NT2/D1 (cell line): ENCODE measurements at regions not wholly inside any gene's neighbourhood (a gene's known extent, or its start where the extent isn't known, plus 50 kb on each side); places are given as distances from the start of the nearest gene placed in this dataset.

Experiments used
- DNase-seq: peaks from one replicate; pipeline ENCODE4 v3.0.0-alpha.2; 2011; ENCODE audit warnings: low read depth, low spot score
- H3K27me3 ChIP-seq: 2 replicates; pipeline ENCODE4 v1.6.0; 2011; ENCODE audit warnings: mild to moderate bottlenecking; ENCODE audit not compliant: insufficient read length, insufficient read depth
- H3K36me3 ChIP-seq: 2 replicates; pipeline ENCODE4 v1.6.1; 2011; ENCODE audit warnings: mild to moderate bottlenecking, low read length, mixed read lengths; ENCODE audit not compliant: insufficient read depth, insufficient read length
- H3K4me1 ChIP-seq: 2 replicates; pipeline ENCODE4 v1.5.1; 2011; ENCODE audit not compliant: insufficient read depth, insufficient read length
- H3K4me3 ChIP-seq: 2 replicates; pipeline ENCODE4 v1.5.1; 2011; ENCODE audit warnings: low read depth; ENCODE audit not compliant: insufficient read length
- H3K9ac ChIP-seq: 2 replicates; pipeline ENCODE4 v1.6.0; 2011; ENCODE audit warnings: low read depth; ENCODE audit not compliant: insufficient read length
- H3K9me3 ChIP-seq: 2 replicates; pipeline ENCODE4 v1.5.1; 2011; ENCODE audit warnings: mild to moderate bottlenecking, low read length; ENCODE audit not compliant: insufficient read depth
- SUZ12 ChIP-seq: IDR thresholded peaks from 2 replicates; pipeline ENCODE4 v1.6.1; 2011; ENCODE audit not compliant: insufficient read length, insufficient read depth; ENCODE audit errors: extremely low read depth
- YY1 ChIP-seq: IDR thresholded peaks from 2 replicates; pipeline ENCODE4 v1.6.1; 2011; ENCODE audit not compliant: insufficient read length, insufficient read depth
- ZNF274 ChIP-seq: IDR thresholded peaks from 2 replicates; pipeline ENCODE4 v1.6.1; 2011; ENCODE audit warnings: mild to moderate bottlenecking, low read depth, low read length

GRCh38 chr2:195473862-195474261 lies 183.2 kb upstream of the SLC39A10 start:
- H3K27me3 ChIP-seq = no peaks in the 10 kb centered on the region
- H3K9me3 ChIP-seq = no peaks in the 10 kb centered on the region; the same call in 1 of the 2 replicates
- H3K4me1 ChIP-seq = no peaks in the 10 kb centered on the region
- H3K4me3 ChIP-seq = no peak overlapping the region
- no peaks in the 10 kb centered on the region for H3K36me3 ChIP-seq
- H3K9ac ChIP-seq = no peak overlapping the region
- no peak for TF ChIP-seq SUZ12
- no peak for TF ChIP-seq ZNF274
- TF ChIP-seq YY1 = no peak
- no peak for DNase-seq

- DNase-seq = no peak
- H3K9me3 ChIP-seq = no peaks in the 10 kb centered on the region; the same call in 1 of the 2 replicates
- H3K4me1 ChIP-seq = no peaks in the 10 kb centered on the region
- H3K36me3 ChIP-seq = no peaks in the 10 kb centered on the region
- H3K4me3 ChIP-seq = no peak overlapping the region
- no peak for TF ChIP-seq YY1
- no peak for TF ChIP-seq ZNF274
- TF ChIP-seq SUZ12 = no peak
- H3K9ac ChIP-seq = no peak overlapping the region
- no peaks in the 10 kb centered on the region for H3K27me3 ChIP-seq
Observed at GRCh38 chr2:195472501-195473234, 184.4 kb upstream of the SLC39A10 start.

- Histone ChIP-seq H3K4me1 (no peaks in the 10 kb centered on the region), H3K9me3 (no peaks in the 10 kb centered on the region), H3K27me3 (no peaks in the 10 kb centered on the region), H3K36me3 (no peaks in the 10 kb centered on the region), H3K9ac (no peak overlapping the region), H3K4me3 (no peak overlapping the region)
- no peak for DNase-seq
- TF ChIP-seq ZNF274 (no peak), SUZ12 (no peak), YY1 (no peak)
Observed at GRCh38 chr2:195471807-195472206, 185.2 kb upstream of the SLC39A10 start.

- Histone ChIP-seq H3K27me3 (no peaks in the 10 kb centered on the region), H3K9me3 (no peaks in the 10 kb centered on the region), H3K4me3 (no peak overlapping the region), H3K4me1 (no peaks in the 10 kb centered on the region), H3K36me3 (no peaks in the 10 kb centered on the region), H3K9ac (no peak overlapping the region)
- DNase-seq = no peak
- TF ChIP-seq YY1 (no peak), ZNF274 (no peak), SUZ12 (no peak)
Observed at GRCh38 chr2:195471163-195471562, 185.9 kb upstream of the SLC39A10 start.

- Histone ChIP-seq H3K36me3 (no peaks in the 10 kb centered on the region), H3K4me3 (no peak overlapping the region), H3K27me3 (no peaks in the 10 kb centered on the region), H3K4me1 (no peaks in the 10 kb centered on the region), H3K9me3 (no peaks in the 10 kb centered on the region), H3K9ac (no peak overlapping the region)
- no peak for DNase-seq
- TF ChIP-seq SUZ12 (no peak), YY1 (no peak), ZNF274 (no peak)
Observed at GRCh38 chr2:195470622-195471021, 186.4 kb upstream of the SLC39A10 start.

GRCh38 chr2:195468771-195469170 lies 188.3 kb upstream of the SLC39A10 start:
- Histone ChIP-seq H3K9ac (no peak overlapping the region), H3K27me3 (no peaks in the 10 kb centered on the region), H3K9me3 (no peaks in the 10 kb centered on the region), H3K36me3 (no peaks in the 10 kb centered on the region), H3K4me3 (no peak overlapping the region), H3K4me1 (no peaks in the 10 kb centered on the region)
- DNase-seq = no peak
- TF ChIP-seq YY1 (no peak), ZNF274 (no peak), SUZ12 (no peak)

- no peaks in the 10 kb centered on the region for H3K4me1 ChIP-seq
- no peaks in the 10 kb centered on the region for H3K36me3 ChIP-seq
- no peak for DNase-seq
- no peaks in the 10 kb centered on the region for H3K9me3 ChIP-seq
- no peak overlapping the region for H3K4me3 ChIP-seq
- TF ChIP-seq SUZ12 = no peak
- TF ChIP-seq ZNF274 = no peak
- TF ChIP-seq YY1 = no peak
- H3K9ac ChIP-seq = no peak overlapping the region
- no peaks in the 10 kb centered on the region for H3K27me3 ChIP-seq
Observed at GRCh38 chr2:195466427-195466826, 190.6 kb upstream of the SLC39A10 start.
